GM21526 (cell line): ENCODE measurements at regions not wholly inside any gene's neighbourhood (a gene's known extent, or its start where the extent isn't known, plus 50 kb on each side); places are given as distances from the start of the nearest gene placed in this dataset.

Experiments
- ATAC-seq: cut with Tn5 transposase; IDR thresholded peaks from one replicate; pipeline ENCODE4 v1.9.1; 2021; ENCODE audit warnings: moderate library complexity; ENCODE audit not compliant: unreplicated experiment, low FRiP score

- ATAC-seq: no peak
Measured at GRCh38 chr1:185376840-185377635, 60.0 kb upstream of the IVNS1ABP start.

GRCh38 chr1:185376288-185376687, 59.2 kb upstream of the IVNS1ABP start:
- ATAC-seq: no peak

DNA sequence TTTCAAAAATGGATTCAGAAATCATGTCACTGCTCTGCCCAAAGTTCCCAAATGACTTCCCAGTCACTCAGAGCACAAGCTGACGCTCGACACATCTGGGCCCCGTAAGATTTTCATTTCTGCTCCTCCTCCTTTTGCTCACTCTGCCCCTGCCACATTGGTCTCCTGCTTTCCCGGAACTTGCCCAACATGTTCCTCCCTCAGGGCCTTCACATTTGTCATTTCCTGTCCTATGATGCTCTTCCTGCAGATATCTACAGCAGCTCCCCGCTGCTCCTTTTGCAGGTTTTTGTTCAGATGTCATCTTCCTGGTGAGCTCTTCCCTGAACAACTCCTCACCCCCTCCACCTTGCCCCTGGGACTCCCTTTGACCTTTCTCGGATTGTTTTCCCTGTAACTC, 58.5 kb upstream of the IVNS1ABP start:
- no peak for ATAC-seq

- no peak for ATAC-seq
Measured at GRCh38 chr1:185373813-185374529, 56.9 kb upstream of the IVNS1ABP start.

- ATAC-seq: no peak
Measured at GRCh38 chr1:185369786-185370185, 52.7 kb upstream of the IVNS1ABP start.

GRCh38 chr1:185368913-185369491, 52.0 kb upstream of the IVNS1ABP start:
- ATAC-seq: no peak

DNA sequence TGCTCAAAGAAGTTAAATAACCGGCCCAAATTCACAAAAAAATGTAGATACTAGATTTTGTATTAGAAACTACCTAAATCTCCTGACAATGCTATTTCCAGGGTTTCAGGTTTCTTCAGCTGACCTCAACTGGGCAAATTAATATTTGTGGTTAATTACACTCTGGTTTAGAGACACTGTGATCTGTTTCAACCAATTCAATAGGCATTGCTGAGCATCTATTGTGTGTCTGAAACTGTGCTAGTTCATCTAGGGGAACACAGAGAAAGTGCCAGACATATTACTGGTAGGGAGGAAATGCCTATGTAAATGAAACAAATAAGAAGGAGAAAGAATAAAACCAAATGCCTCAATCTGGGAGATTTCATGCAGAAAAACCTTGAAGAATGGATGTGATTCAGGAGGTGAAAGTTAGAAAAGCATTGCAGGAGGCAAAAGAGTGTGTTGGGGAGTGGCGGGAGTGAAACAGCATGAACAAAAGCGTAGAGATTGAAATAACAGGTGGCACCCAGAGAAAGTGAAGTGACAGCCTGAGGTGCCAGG, 51.3 kb upstream of the IVNS1ABP start:
- ATAC-seq: no peak

DNA sequence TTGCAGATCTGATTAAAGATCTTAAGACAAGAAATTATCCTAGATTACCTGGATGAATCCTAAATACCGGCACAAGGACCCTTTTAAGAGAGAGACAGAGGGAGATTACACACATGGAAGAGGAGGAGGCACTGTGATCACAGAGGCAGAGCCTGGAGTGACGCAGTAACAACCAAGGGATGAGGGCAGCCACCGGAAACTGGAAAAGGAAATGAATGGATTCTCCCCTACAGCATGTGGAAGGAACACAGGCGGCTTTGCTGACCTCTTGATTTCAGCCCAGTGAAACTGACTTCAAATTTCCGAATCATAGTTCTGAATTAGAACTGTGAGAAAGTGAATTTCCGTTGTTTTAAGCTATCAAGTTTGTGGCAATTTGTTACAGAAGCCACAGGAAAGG, 50.2 kb upstream of the IVNS1ABP start:
- no peak for ATAC-seq
